HEK293 (cell line): ENCODE measurements at regions not wholly inside any gene's neighbourhood (a gene's known extent, or its start where the extent isn't known, plus 50 kb on each side); places are given as distances from the start of the nearest gene placed in this dataset.
"Not testable (repeated sequence)": the region's sequence is repeated elsewhere in the genome, so short reads cannot be mapped to it uniquely, and the experiment has no call there.

Experiments
- GLI4 ChIP-seq: fragments of 450-650 bp; formaldehyde crosslinking; IDR thresholded peaks from 2 replicates; pipeline ENCODE4 v1.5.1; 2016; ENCODE audit warnings: missing biosample characterization, missing genetic modification characterization
- TRIM28 ChIP-seq: IDR thresholded peaks from 2 replicates; pipeline ENCODE4 v1.6.1; 2011; ENCODE audit warnings: low read length, control low read depth, borderline replicate concordance
- ZNF146 ChIP-seq: fragments of 450-650 bp; formaldehyde crosslinking; IDR thresholded peaks from 2 replicates; pipeline ENCODE4 v1.5.1; 2016; ENCODE audit warnings: missing biosample characterization, missing genetic modification characterization
- ZNF202 ChIP-seq: fragments of 450-650 bp; formaldehyde crosslinking; IDR thresholded peaks from 2 replicates; pipeline ENCODE4 v1.5.1; 2016; ENCODE audit warnings: missing biosample characterization, missing genetic modification characterization, borderline replicate concordance
- ZNF280C ChIP-seq: fragments of 450-650 bp; formaldehyde crosslinking; IDR thresholded peaks from 2 replicates; pipeline ENCODE4 v1.5.1; 2016; ENCODE audit warnings: missing biosample characterization, missing genetic modification characterization
- ZNF354C ChIP-seq: fragments of 450-650 bp; formaldehyde crosslinking; IDR thresholded peaks from 2 replicates; pipeline ENCODE4 v1.5.1; 2016; ENCODE audit warnings: missing biosample characterization, missing genetic modification characterization, low read depth, borderline replicate concordance
- ZNF37A ChIP-seq: fragments of 450-650 bp; IDR thresholded peaks from 2 replicates; pipeline ENCODE4 v1.5.1; 2018; ENCODE audit warnings: missing biosample characterization, missing genetic modification characterization
- ZNF521 ChIP-seq: fragments of 450-650 bp; formaldehyde crosslinking; IDR thresholded peaks from 2 replicates; pipeline ENCODE4 v1.5.1; 2017; ENCODE audit warnings: missing biosample characterization, mild to moderate bottlenecking, missing genetic modification characterization
- ZNF529 ChIP-seq: fragments of 450-650 bp; formaldehyde crosslinking; IDR thresholded peaks from 2 replicates; pipeline ENCODE4 v1.5.1; 2017; ENCODE audit warnings: missing genetic modification characterization, missing biosample characterization; ENCODE audit not compliant: insufficient replicate concordance
- ZNF558 ChIP-seq: fragments of 450-650 bp; formaldehyde crosslinking; IDR thresholded peaks from 2 replicates; pipeline ENCODE4 v1.5.1; 2016; ENCODE audit warnings: missing biosample characterization, missing genetic modification characterization
- TF ChIP-seq, protein P1 (sequence below): fragments of 450-650 bp; formaldehyde crosslinking; IDR thresholded peaks from 2 replicates; pipeline ENCODE4 v1.5.1; 2016; ENCODE audit warnings: missing biosample characterization, missing genetic modification characterization
- TF ChIP-seq, protein P2 (sequence below): fragments of 450-650 bp; formaldehyde crosslinking; IDR thresholded peaks from 2 replicates; pipeline ENCODE4 v1.5.1; 2016; ENCODE audit warnings: missing biosample characterization, missing genetic modification characterization

GRCh38 chr21:6374926-6375325 lies 4146.5 kb upstream of the TPTE start:
- TF ChIP-seq ZNF529 (tag by site-specific recombination); TRIM28; ZNF146; ZNF558 (tag by site-specific recombination); ZNF202 (tag by site-specific recombination); ZNF354C (tag by site-specific recombination); ZNF521 (tag by site-specific recombination); GLI4 (tag by site-specific recombination); ZNF37A (tag by site-specific recombination); ZNF280C (tag by site-specific recombination): not testable (repeated sequence)
- TF ChIP-seq, protein P1, sequence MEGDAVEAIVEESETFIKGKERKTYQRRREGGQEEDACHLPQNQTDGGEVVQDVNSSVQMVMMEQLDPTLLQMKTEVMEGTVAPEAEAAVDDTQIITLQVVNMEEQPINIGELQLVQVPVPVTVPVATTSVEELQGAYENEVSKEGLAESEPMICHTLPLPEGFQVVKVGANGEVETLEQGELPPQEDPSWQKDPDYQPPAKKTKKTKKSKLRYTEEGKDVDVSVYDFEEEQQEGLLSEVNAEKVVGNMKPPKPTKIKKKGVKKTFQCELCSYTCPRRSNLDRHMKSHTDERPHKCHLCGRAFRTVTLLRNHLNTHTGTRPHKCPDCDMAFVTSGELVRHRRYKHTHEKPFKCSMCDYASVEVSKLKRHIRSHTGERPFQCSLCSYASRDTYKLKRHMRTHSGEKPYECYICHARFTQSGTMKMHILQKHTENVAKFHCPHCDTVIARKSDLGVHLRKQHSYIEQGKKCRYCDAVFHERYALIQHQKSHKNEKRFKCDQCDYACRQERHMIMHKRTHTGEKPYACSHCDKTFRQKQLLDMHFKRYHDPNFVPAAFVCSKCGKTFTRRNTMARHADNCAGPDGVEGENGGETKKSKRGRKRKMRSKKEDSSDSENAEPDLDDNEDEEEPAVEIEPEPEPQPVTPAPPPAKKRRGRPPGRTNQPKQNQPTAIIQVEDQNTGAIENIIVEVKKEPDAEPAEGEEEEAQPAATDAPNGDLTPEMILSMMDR (tag by site-specific recombination): not testable (repeated sequence)
- TF ChIP-seq, protein P2, sequence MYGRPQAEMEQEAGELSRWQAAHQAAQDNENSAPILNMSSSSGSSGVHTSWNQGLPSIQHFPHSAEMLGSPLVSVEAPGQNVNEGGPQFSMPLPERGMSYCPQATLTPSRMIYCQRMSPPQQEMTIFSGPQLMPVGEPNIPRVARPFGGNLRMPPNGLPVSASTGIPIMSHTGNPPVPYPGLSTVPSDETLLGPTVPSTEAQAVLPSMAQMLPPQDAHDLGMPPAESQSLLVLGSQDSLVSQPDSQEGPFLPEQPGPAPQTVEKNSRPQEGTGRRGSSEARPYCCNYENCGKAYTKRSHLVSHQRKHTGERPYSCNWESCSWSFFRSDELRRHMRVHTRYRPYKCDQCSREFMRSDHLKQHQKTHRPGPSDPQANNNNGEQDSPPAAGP: not testable (repeated sequence)
